GM12891 (cell line): ENCODE measurements at regions not wholly inside any gene's neighbourhood (a gene's known extent, or its start where the extent isn't known, plus 50 kb on each side); places are given as distances from the start of the nearest gene placed in this dataset.

Experiments
- POLR2A ChIP-seq: IDR thresholded peaks from 2 replicates; pipeline ENCODE4 v1.6.1; 2011; ENCODE audit warnings: low read depth, low read length, control low read depth
- POLR2AphosphoS5 ChIP-seq: IDR thresholded peaks from 2 replicates; pipeline ENCODE4 v1.6.1; 2011; ENCODE audit warnings: low read depth, low read length, control low read depth
- SPI1 ChIP-seq: IDR thresholded peaks from 2 replicates; pipeline ENCODE4 v1.6.1; 2011; ENCODE audit warnings: low read depth, low read length, control low read depth
- TAF1 ChIP-seq: IDR thresholded peaks from 2 replicates; pipeline ENCODE4 v1.6.1; 2011; ENCODE audit warnings: low read depth, low read length, control low read depth

DNA sequence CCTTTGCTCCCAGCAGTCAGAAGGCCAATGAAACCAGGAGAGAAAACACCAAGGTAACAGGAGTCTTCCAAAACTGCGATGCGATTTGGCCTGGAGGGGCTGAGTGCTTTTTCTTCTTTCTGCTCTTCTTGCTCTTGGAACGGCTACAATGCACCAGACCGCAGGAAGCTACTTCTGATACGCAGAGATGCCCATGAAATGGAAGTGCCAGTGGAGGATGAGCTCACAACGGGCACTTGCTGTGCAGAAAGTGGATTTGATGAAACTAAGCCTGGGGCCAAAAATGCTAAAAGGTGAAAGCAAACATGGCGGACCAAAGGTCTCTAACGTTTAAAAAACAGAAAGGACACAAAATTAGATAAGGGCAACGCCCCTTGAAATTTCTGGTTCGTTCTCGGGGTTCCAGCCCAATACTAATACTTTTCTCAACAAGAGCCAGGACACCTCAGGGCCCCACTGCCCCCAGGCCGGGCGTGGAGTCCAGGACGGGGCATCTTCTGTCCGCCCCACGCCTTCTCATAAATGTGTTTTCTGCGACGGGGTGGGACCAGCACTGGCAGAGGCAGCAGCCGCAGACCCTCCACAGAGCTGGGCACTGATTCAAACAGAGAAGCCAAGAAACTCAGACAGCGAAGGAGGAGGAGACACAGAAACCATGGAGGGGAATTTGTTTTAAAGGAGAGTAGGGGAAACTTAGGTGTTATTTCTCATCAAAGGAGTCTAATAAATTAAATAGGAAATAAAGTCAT lies 101.3 kb downstream of the CRYAA start:
- TF ChIP-seq POLR2A (no peak), TAF1 (no peak), POLR2AphosphoS5 (no peak), SPI1 (no peak)
